ENCODE measurements at regions not wholly inside any gene's neighbourhood (a gene's known extent, or its start where the extent isn't known, plus 50 kb on each side); places are given as distances from the start of the nearest gene placed in this dataset.
A peak's percentile ranks its signal among the peaks of the same experiment; 100 is the strongest.
"Not testable (repeated sequence)": the region's sequence is repeated elsewhere in the genome, so short reads cannot be mapped to it uniquely, and the experiment has no call there.

DNA sequence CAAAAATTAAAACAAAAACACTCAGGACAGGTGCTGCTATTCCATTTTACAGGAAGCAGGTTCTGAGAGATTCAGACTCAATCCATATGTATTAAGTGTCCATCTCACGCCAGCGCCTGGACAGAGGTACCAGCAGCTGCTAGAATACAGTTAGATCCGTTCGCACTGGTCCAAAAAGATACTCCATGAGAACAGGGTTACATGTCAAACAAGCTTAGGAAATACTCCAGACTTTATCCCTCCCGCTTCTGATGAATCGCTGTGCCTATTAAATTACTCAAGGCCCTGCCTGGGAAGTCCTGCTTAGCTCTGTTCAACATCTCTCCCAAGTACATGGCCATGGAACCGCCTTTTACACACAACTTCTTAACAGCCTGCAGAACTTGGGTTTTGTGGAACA is 50.2 kb upstream of the SLC35C1 start:
- no peak for DNase-seq (ENCODE audit: low spot score)

DNA sequence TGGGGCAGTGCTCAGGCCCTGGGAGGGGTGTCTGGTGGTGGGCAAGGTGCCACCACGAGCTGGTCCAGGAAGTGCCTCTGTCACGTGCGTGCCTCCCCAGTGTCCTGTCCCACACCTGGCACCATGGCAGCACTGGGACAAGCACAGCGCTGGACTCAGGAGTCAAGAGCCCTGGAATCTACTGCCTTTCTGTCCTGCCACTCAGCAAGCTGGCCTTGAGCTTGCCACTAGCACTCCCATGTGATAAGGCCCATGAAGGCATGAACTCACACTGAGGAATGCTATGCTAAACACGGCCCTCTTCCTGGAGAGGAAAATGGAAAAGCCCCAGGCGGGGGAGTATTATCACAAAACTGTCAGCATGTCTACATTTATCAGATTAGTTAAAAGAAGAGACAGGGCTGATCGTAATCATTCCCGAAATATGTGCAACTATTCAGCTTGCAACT is 50.7 kb upstream of the SLC35C1 start:
- no peak for DNase-seq (ENCODE audit: low spot score)

DNA sequence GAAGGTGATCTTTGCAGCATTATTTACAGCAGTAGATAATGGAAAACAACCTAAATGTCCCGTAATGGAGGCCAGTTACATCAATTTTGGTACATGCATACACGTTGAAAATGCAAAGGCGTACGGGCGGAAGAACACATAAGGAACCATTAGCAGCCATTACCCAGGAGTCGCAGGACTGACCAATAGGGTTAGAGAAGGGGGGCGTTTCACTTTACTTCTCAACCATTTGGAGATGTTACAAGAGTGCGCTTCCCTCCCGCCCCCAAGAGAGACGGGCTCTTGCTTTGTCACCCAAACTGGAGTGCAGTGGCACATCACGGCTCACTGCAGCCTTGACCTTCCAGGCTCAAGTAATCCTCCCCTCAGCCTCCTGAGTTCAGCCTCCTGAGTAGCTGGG is 52.8 kb upstream of the SLC35C1 start:
- no peak for DNase-seq (ENCODE audit: low spot score)

DNA sequence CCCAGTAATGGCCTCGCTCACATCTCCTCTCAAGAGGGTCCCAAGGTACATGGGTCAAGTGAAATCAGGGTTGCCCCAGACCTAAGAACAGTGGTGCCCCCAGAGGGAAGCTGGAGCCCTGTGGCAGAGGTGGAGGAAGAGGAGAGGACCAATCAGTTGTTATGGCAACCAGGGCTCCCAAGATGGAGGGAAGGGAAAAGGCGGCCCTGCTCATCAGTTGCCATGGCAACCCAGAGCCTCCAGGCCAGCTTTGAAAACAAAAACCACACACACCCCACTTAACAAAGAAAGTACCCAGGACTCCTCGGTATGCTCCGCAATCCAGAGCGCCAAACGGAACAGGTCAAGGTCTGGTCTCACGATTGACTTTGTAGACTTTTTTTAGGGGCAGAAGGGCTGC is 53.5 kb upstream of the SLC35C1 start:
- no peak for DNase-seq (ENCODE audit: low spot score)

- no peak for DNase-seq (ENCODE audit: low spot score)
Observed at GRCh38 chr11:45750439-45750838, 54.5 kb upstream of the SLC35C1 start.

- DNase-seq (ENCODE audit: low spot score), result no peak
Observed at GRCh38 chr11:45748801-45749200, 56.1 kb upstream of the SLC35C1 start.

GRCh38 chr11:45745065-45745811 is 59.7 kb upstream of the SLC35C1 start:
- DNase-seq (ENCODE audit: low spot score), result no peak

DNA sequence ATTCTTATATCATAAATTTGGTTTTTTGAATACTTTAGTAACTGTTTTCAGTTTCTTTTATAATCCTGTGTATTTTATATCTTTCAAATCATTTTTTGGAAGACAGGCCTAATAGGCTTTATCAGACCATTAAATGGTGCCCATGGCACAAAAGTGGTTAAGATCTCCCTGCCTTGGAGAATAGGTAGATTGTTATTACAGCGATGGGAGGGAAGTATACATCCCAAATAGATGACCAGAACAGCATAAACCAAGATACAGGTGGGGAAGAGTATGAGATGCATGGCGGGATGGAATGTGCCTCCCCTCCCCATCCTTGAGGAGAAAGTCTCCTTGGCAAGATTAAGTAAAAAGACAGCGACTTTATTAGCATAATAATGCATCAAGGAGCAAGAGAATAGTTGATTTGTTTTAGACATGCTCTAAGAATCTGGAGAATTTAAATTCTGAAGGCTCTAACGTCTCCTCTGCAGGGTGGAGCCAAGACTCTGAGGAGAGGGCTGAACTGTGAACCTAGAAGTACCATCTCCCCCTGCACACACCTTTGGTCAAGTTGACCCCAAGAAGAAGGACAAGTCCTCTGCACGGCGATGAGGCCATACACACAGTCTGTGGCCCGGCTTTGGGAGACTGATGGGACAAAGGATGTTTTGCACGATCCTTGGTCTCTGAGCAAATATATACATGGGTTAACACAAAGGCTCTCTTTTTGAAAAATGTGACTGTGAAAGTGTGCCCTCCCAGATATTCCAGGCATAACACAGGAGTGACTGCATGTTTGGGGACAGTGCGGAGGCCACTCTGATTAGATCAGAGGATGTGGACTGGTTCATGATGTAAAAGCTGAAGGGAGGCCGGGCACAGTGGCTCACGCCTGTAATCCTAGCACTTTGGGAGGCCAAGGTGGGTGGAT is 61.1 kb upstream of the SLC35C1 start:
- no peak for DNase-seq (ENCODE audit: low spot score)

DNA sequence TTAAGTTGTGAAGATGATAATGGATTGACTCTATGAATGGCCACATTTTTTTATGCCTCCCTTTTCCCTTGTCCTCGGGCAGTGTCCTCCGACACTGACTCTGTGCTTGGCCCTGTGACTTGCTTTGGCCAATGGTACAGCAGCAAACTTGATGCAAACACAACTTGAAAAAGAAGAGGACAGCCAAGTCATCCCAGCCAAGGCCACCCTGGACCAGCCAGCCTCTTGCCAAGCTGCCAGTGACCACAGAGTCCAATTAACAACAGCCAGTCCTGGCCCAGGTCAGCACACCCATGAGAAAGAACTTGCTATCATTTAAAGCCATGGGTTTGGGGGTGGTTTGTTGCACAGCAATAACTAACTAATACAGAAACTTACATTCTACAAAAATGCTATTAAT is 63.4 kb upstream of the SLC35C1 start:
- DNase-seq (ENCODE audit: low spot score), result no peak

DNA sequence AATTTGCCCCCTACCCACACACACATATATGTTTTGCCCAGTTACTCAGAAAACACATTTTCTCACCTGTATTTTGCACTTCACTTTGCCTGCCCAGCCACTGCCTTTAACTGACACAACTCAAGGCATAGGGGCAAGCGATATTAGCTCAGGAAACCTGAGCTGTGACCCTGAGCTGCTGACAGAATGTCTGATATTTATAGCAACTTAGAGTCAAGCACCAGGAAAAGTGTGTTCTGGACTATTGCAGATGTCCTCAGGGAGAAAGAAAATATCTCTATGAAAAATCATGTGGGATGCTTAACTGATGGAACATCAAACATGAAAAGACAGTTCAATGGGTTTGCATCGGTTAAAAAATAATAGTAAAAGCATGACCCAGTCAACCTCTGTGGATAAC is 63.9 kb upstream of the SLC35C1 start:
- no peak for DNase-seq (ENCODE audit: low spot score)

GRCh38 chr11:45739866-45740265 is 65.1 kb upstream of the SLC35C1 start:
- no peak for DNase-seq (ENCODE audit: low spot score)

- not testable (repeated sequence) for DNase-seq (ENCODE audit: low spot score)
Observed at GRCh38 chr11:45739071-45739470, 65.9 kb upstream of the SLC35C1 start.

DNA sequence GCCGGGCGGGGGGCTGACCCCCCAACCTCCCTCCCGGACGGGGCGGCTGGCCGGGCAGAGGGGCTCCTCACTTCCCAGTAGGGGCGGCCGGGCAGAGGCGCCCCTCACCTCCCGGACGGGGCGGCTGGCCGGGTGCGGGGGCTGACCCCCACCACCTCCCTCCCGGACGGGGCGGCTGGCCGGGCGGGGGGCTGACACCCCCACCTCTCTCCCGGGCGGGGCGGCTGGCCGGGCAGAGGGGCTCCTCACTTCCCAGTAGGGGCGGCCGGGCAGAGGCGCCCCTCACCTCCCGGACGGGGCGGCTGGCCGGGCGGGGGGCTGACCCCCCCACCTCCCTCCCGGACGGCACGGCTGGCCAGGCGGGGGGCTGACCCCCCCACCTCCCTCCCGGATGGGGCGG is 66.8 kb upstream of the SLC35C1 start:
- DNase-seq (ENCODE audit: low spot score), result not testable (repeated sequence)

DNA sequence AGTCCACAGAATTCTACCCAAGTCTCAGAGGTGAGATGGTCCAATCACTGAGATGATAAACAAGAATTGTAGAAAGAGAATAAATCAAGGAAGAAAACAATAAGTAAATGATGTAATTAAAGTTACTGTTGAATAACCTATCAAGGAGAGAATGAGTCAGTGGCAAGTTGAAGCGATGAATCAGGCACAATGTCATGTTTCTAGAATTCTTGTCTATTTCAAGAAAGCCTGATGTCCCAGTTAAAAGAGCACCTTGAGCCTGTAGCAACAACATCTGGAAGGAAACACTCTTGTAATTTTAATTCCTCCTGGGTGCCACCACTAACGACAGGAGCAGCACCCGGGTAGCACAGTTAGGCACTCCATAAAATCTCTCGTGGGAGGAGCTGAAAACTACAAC is 67.9 kb upstream of the SLC35C1 start:
- DNase-seq (ENCODE audit: low spot score), result peak; percentile 68

DNA sequence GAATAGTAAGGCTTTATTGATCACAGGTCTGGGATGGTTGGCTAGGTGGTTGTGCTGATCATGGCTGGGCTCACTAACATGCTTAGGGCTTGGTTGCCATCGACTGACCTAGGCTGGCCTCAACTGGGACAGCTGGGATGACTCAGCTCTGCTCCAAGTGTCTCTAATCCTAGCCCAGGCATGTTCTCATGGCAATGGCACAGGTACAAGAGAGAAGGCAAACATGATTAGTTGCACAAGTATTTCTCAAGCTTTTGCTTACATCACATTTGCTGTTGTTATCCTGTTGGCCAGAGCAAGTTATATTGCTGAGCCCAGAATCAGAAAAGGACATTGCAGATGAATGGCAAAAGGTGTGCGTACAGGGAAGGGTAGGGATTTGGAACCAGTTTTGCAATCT is 68.5 kb upstream of the SLC35C1 start:
- DNase-seq (ENCODE audit: low spot score), result peak; percentile 16

GRCh38 chr11:45733176-45733575 is 67.8 kb upstream of the CHST1 start:
- no peak for DNase-seq (ENCODE audit: low spot score)

- DNase-seq (ENCODE audit: low spot score), result no peak
Observed at GRCh38 chr11:45732343-45732742, 66.9 kb upstream of the CHST1 start.

DNA sequence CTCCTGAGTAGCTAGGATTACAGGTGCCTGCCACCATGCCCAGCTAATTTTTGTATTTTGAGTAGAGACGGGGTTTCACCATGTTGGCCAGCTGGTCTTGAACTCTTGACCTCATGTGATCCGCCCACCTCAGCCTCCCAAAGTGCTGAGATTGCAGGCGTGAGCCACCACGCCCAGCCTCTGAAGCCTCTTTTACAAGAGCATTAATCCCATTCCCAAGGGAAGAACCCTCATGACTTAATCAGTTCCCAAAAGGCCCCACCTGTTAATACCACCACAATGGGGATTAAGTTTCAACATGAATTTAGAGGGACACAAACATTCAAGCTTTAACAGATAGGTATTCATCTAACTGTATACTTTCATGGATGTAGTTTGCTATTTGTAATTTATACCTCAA is 65.7 kb upstream of the CHST1 start:
- DNase-seq (ENCODE audit: low spot score), result not testable (repeated sequence)

DNA sequence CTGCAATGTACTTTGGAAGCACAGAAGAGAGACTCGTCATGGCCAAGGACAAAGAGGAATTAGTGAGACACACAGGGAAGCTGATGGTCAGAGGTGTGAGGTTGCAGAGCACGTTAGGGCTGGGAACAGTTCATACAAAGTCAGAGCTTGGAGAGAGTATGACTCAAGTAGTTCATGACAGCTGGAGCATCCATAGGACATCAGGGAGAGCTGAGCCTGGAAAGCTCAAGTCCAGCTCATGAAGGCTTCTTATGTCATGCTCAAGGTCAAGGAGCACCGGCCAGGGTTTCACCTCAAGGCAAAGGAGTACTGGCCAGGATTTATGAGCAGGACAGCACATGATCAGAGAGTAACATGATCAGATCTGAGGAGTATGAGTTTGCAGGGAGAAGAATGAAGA is 64.6 kb upstream of the CHST1 start:
- DNase-seq (ENCODE audit: low spot score), result no peak

DNA sequence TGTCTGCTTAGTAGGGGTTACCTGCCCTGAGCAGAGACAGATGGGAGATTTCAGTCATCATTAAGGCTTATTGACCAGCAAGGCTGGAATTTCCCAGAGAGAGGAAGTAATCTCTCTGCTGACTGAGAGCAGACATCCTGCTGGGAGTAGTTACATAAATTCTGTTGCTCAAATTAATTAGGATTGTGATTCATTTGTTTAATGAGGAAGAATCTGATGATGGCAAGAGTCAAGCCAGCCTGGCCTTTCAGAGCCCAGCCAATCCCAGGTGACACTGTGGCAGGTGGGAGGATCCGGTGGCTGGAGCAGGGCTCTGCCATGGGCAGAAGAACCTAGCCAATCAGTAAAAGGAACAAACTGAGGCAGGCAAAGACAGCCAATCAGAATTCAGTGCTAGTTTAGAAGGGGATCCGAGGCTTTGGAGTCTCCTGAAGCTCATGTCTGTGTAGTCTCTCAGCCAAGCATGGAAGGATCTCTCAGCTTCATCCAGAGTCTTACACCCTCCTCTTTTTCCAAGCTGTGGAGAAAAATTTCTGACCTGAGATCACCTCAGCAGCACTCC is 61.2 kb upstream of the CHST1 start:
- DNase-seq (ENCODE audit: low spot score), result no peak

- DNase-seq (ENCODE audit: low spot score), result no peak
Observed at GRCh38 chr11:45725776-45726492, 60.5 kb upstream of the CHST1 start.

DNA sequence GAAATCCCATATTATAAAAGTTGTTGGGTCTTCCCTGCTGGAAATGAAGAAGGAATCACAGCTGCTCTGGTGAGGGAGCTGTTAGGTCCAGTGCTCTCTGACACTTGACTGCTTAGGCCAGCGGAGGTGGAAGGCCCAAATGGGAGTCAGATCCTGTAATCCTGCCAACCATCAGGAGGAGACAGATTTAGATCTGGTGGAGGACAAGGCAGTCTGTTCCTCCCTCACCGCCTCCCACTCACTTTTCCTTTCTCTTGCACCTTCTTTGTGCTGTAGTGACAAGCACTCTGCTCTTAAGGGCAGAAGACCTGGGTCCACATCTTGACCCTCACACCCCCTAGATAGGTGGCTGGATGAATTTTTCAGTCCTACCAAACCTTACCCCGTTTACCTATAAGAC is 59.7 kb upstream of the CHST1 start:
- DNase-seq (ENCODE audit: low spot score), result no peak
